HCT116 (cell line): ENCODE measurements at regions not wholly inside any gene's neighbourhood (a gene's known extent, or its start where the extent isn't known, plus 50 kb on each side); places are given as distances from the start of the nearest gene placed in this dataset.

Source experiments
- ATAC-seq: fragments of 200-7000 bp; cut with Tn5 transposase; 2 replicates; pipeline ENCODE4 v1.9.1; 2020; ENCODE audit warnings: mild to moderate bottlenecking, moderate library complexity
- BruUV-seq: library from RNA; stranded (reverse); fragments of 400-500 nt; replicated peaks from 2 replicates; lab custom pipeline; 2021; lab: Mats Ljungman, UMichigan
- CTCF ChIA-PET: fragments of 300-600 bp; sonication (Branson Sonifier 250); formaldehyde crosslinking; loops from one replicate; lab custom pipeline; 2021; ENCODE audit warnings: antibody characterized with exemption; lab: Charles Lee
- POLR2A ChIA-PET: fragments of 300-600, 350-600 bp; sonication (Branson Sonifier 250); formaldehyde crosslinking; loops from one replicate; lab custom pipeline; 2021; ENCODE audit warnings: antibody characterized with exemption; lab: Charles Lee
- RAD21 ChIA-PET, 2 experiments: fragments of 300-600 bp; sonication (Branson Sonifier 250); formaldehyde crosslinking; loops; one replicate each; lab custom pipeline; 2023; ENCODE audit warnings: low total read pairs in 2 of 2; ENCODE audit not compliant: uncharacterized antibody in 2 of 2, unreplicated experiment in 2 of 2, low non-redundant PET in 1 of 2; lab: Charles Lee
- DNase-seq: peaks from one replicate; pipeline ENCODE4 v3.0.0-alpha.2; 2010; ENCODE audit warnings: low read depth, low spot score
- H2AFZ ChIP-seq: fragments of 200-600 bp; shearing (Covaris generic), sonication (generic); 2 replicates; pipeline ENCODE4 v1.6.1; 2017; ENCODE audit warnings: low read depth, mixed run types, mixed read lengths, antibody characterized with exemption, low read length; ENCODE audit not compliant: poor library complexity, severe bottlenecking
- H3K27ac ChIP-seq: 2 replicates; pipeline ENCODE4 v1.5.1; 2012; ENCODE audit warnings: low read depth, low read length
- H3K27me3 ChIP-seq: fragments of 200-600 bp; sonication (generic); 2 replicates; pipeline ENCODE4 v1.6.1; 2016; ENCODE audit warnings: mixed run types, low read length, mixed read lengths; ENCODE audit not compliant: insufficient read depth
- H3K36me3 ChIP-seq, 2 experiments: fragments of 200-500 bp in 1 of 2; fragments of 200-600 bp in 1 of 2; sonication (Bioruptor generic) in 1 of 2; sonication (generic) in 1 of 2; 2 replicates each; pipeline versions ENCODE4 v1.5.1 to v1.6.1; 2014 to 2016; ENCODE audit warnings: low read length in 2 of 2, inconsistent platforms in 1 of 2, mixed read lengths in 1 of 2, mixed run types in 1 of 2; ENCODE audit not compliant: insufficient read depth in 2 of 2, control insufficient read depth in 1 of 2
- H3K4me1 ChIP-seq, 2 experiments: fragments of 200-600 bp in 1 of 2; sonication (generic) in 1 of 2; 2 replicates each; pipeline versions ENCODE4 v1.5.1 to v1.6.1; 2012 to 2017; ENCODE audit warnings: low read length in 2 of 2, inconsistent platforms in 1 of 2, mild to moderate bottlenecking in 1 of 2, mixed read lengths in 1 of 2, mixed run types in 1 of 2, moderate library complexity in 1 of 2; ENCODE audit not compliant: insufficient read depth in 2 of 2, control insufficient read depth in 1 of 2
- H3K4me2 ChIP-seq: fragments of 200-600 bp; sonication (generic); 2 replicates; pipeline ENCODE4 v1.6.1; 2017; ENCODE audit warnings: mixed run types, low read length, mixed read lengths
- H3K4me3 ChIP-seq, 2 experiments: fragments of 200-600 bp in 1 of 2; sonication (generic) in 1 of 2; replicated peaks in 1 of 2; 2 replicates each; pipeline ENCODE4 v1.5.1; 2011 to 2016; ENCODE audit warnings: low read length in 2 of 2, control low read depth in 1 of 2, low read depth in 1 of 2, mild to moderate bottlenecking in 1 of 2, mixed read lengths in 1 of 2, mixed run types in 1 of 2
- H3K79me2 ChIP-seq: fragments of 200-600 bp; sonication (generic); 2 replicates; pipeline ENCODE4 v1.6.1; 2017; ENCODE audit warnings: mild to moderate bottlenecking, mixed run types, low read length, moderate library complexity, mixed read lengths; ENCODE audit not compliant: insufficient read depth
- H3K9ac ChIP-seq: fragments of 200-600 bp; sonication (generic); 2 replicates; pipeline ENCODE4 v1.6.1; 2016; ENCODE audit warnings: low read length, mixed read lengths
- H3K9me2 ChIP-seq: fragments of 200-600 bp; sonication (generic), shearing (Covaris generic); 2 replicates; pipeline ENCODE4 v1.6.1; 2017; ENCODE audit warnings: mixed run types, mild to moderate bottlenecking, moderate library complexity; ENCODE audit not compliant: insufficient read depth
- H3K9me3 ChIP-seq, 2 experiments: fragments of 200-500 bp in 1 of 2; fragments of 200-600 bp in 1 of 2; sonication (Bioruptor generic) in 1 of 2; sonication (generic) in 1 of 2; 2 replicates each; pipeline ENCODE4 v1.6.1; 2014 to 2017; ENCODE audit warnings: low read length in 2 of 2, mixed read lengths in 2 of 2, inconsistent platforms in 1 of 2, low read depth in 1 of 2, mild to moderate bottlenecking in 1 of 2, mixed run types in 1 of 2, moderate library complexity in 1 of 2; ENCODE audit not compliant: control insufficient read depth in 1 of 2, insufficient read depth in 1 of 2
- H4K20me1 ChIP-seq: fragments of 200-600 bp; sonication (generic), shearing (Covaris generic); 2 replicates; pipeline ENCODE4 v1.6.1; 2017; ENCODE audit warnings: mixed run types, mild to moderate bottlenecking, moderate library complexity; ENCODE audit not compliant: insufficient read depth
- CEBPB ChIP-seq: IDR thresholded peaks from 2 replicates; pipeline ENCODE4 v1.6.1; 2012; ENCODE audit warnings: low read depth
- CTCF ChIP-seq, 3 experiments: fragments of 200-600 bp in 1 of 3; sonication (generic) in 1 of 3; IDR thresholded peaks in 2 of 3; conservative IDR thresholded peaks in 1 of 3; 2 replicates each; pipeline ENCODE4 v1.5.1; 2012 to 2017; ENCODE audit warnings: low read depth in 2 of 3, low read length in 2 of 3, antibody characterized with exemption in 1 of 3, borderline replicate concordance in 1 of 3, control low read depth in 1 of 3, mild to moderate bottlenecking in 1 of 3, mixed read lengths in 1 of 3, mixed run types in 1 of 3, moderate library complexity in 1 of 3; ENCODE audit not compliant: insufficient read depth in 1 of 3
- FOSL1 ChIP-seq: IDR thresholded peaks from 2 replicates; pipeline ENCODE4 v1.6.1; 2012; ENCODE audit warnings: low read depth
- JUND ChIP-seq: IDR thresholded peaks from 2 replicates; pipeline ENCODE4 v1.6.1; 2012
- POLR2AphosphoS5 ChIP-seq: IDR thresholded peaks from 2 replicates; pipeline ENCODE4 v1.6.1; 2011; ENCODE audit warnings: mild to moderate bottlenecking, low read depth, low read length, moderate library complexity
- RAD21 ChIP-seq: IDR thresholded peaks from 2 replicates; pipeline ENCODE4 v1.6.1; 2012; ENCODE audit warnings: low read depth, mild to moderate bottlenecking
- SIN3A ChIP-seq: IDR thresholded peaks from 2 replicates; pipeline ENCODE4 v1.6.1; 2012; ENCODE audit warnings: low read depth
- SP1 ChIP-seq: IDR thresholded peaks from 2 replicates; pipeline ENCODE4 v1.6.1; 2012; ENCODE audit warnings: low read depth
- SRF ChIP-seq: IDR thresholded peaks from 2 replicates; pipeline ENCODE4 v1.6.1; 2012; ENCODE audit warnings: low read depth
- intact Hi-C: fragments of 100-400 bp; cut with micrococcal nuclease; formaldehyde crosslinking; loops from 2 replicates; pipeline ENCODE4 v1.10.0; 2022

- POLR2A ChIA-PET, result no interaction called here
- no TSS peak for BruUV-seq
These were observed 74.4 kb upstream of the TCF7L2 start for GRCh38 chr10:112875476-112876267.

More at GRCh38 chr10:112875476-112876267, 74.4 kb upstream of the TCF7L2 start:
- H3K9me3 ChIP-seq, result peaks cover 8 to 10% of the 10 kb centered on the region in 2 experiments; a peak in 2 of 4 replicates
- ATAC-seq (peak; percentile 64), DNase-seq (no peak)
- H2AFZ ChIP-seq, result no peak overlapping the region
- ChIA-PET RAD21 (interaction anchor here in 1 of 2 experiments (0.9 kb wide), 1 partner anchor 510 kb away, joined by 3 read pairs; no protein-coding TSS in a partner anchor), CTCF (no interaction called here)
- H3K4me3 ChIP-seq, result no peak overlapping the region
- H4K20me1 ChIP-seq, result no peaks in the 10 kb centered on the region
- H3K4me2 ChIP-seq, result peak overlapping the region; percentile 48
- H3K36me3 ChIP-seq, result 0 out of 4 replicates have a peak, but pooled peaks cover 0 to 4% of the 10 kb centered on the region in 2 experiments
- no peak for TF ChIP-seq SRF
- TF ChIP-seq FOSL1, result peak; percentile 32
- no peak for TF ChIP-seq JUND
- no peak for TF ChIP-seq SP1
- TF ChIP-seq CTCF (IDR thresholded peaks at IDR 0.05 in 2 of 3, conservative IDR thresholded peaks at IDR 0.05 in 1 of 3; ENCODE audit: borderline replicate concordance in 1 of 3, insufficient read depth in 1 of 3, low read depth in 2 of 3, low read length in 2 of 3), result no peak
- TF ChIP-seq POLR2AphosphoS5, result no peak
- peak; percentile 30; the same call in 1 of the 2 replicates for TF ChIP-seq SIN3A
- TF ChIP-seq CEBPB, result peak; percentile 71
- no peak for TF ChIP-seq RAD21
- no peaks in the 10 kb centered on the region for H3K27me3 ChIP-seq
- H3K79me2 ChIP-seq, result 0 out of 2 replicates have a peak, but pooled peaks cover under 1% of the 10 kb centered on the region
- no peaks in the 10 kb centered on the region for H3K9me2 ChIP-seq
- no peak overlapping the region for H3K27ac ChIP-seq
- intact Hi-C loops, result no loop called here
- peaks cover 6 to 25% of the 10 kb centered on the region in 2 experiments for H3K4me1 ChIP-seq
- no peak overlapping the region for H3K9ac ChIP-seq
